Mesothelial cell of epicardium (in vitro differentiated cells): ENCODE measurements at regions not wholly inside any gene's neighbourhood (a gene's known extent, or its start where the extent isn't known, plus 50 kb on each side); places are given as distances from the start of the nearest gene placed in this dataset.
"Not testable (repeated sequence)": the region's sequence is repeated elsewhere in the genome, so short reads cannot be mapped to it uniquely, and the experiment has no call there.

Source experiments
- DNase-seq, 2 experiments: peaks; one replicate each; pipeline ENCODE4 v3.0.0; 2021; ENCODE audit warnings: low spot score in 2 of 2; ENCODE audit not compliant: unreplicated experiment in 2 of 2
- H3K27ac Mint-ChIP-seq: 2 replicates; pipeline ENCODE4 v1.8.0; 2021; ENCODE audit warnings: mixed read lengths
- H3K27me3 Mint-ChIP-seq: 2 replicates; pipeline ENCODE4 v1.8.0; 2021; ENCODE audit warnings: low read depth, mixed read lengths
- H3K36me3 Mint-ChIP-seq: 2 replicates; pipeline ENCODE4 v1.8.0; 2021; ENCODE audit warnings: mixed read lengths
- H3K4me1 Mint-ChIP-seq: 2 replicates; pipeline ENCODE4 v1.8.0; 2021; ENCODE audit warnings: mixed read lengths
- H3K4me3 Mint-ChIP-seq: 2 replicates; pipeline ENCODE4 v1.8.0; 2021; ENCODE audit warnings: mild to moderate bottlenecking, moderate library complexity, mixed read lengths
- H3K9me3 Mint-ChIP-seq: 2 replicates; pipeline ENCODE4 v1.8.0; 2021; ENCODE audit warnings: mixed read lengths
- CTCF ChIP-seq: fragments of 200-600 bp; sonication (generic); IDR thresholded peaks from one replicate; pipeline ENCODE4 v1.5.0; 2021; ENCODE audit warnings: antibody characterized with exemption; ENCODE audit not compliant: unreplicated experiment

DNA sequence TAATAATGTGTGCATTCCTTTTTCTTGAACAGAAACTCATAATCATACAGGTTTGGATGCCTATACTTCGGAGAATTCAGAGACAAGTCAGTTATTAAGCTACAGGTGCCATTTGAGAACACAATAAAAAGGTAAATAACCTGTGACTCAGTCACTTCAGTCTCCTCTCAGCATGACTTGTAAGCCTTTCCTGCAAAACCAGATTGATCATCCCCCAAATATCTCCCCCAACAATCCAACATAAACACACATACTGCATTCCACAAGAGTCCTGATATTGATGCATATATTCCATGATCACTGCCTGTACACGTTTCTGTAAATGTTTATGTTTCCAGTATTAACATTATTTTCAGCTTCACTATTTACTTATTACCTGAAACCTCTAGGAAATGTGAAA, 110.8 kb downstream of the PWWP3B start:
- TF ChIP-seq CTCF = no peak
- Mint-ChIP-seq H3K36me3 (no peaks in the 10 kb centered on the region), H3K9me3 (peaks cover 40% of the 10 kb centered on the region), H3K27ac (no peak overlapping the region), H3K4me1 (no peaks in the 10 kb centered on the region), H3K4me3 (no peak overlapping the region), H3K27me3 (no peaks in the 10 kb centered on the region)
- no peak for DNase-seq

DNA sequence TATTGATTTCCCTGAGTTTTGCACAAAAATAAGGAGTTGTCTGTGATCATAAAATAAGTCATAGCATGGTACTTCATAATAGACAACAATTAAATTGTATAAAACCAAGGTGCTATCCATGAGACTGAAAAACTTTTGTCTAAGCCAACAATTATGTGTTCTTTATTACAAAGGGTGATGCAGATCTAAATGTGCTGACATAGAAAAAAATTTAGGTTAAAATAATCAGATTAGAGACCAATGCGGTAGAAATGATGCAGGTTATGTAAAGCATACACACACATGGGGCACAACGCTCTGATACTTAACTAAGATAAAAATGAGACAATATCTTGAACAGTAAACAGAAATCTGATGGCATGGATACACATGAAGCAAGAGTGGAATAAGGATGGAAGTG, 113.3 kb downstream of the PWWP3B start:
- DNase-seq = no peak
- peaks cover 55% of the 10 kb centered on the region for H3K9me3 Mint-ChIP-seq
- no peak overlapping the region for H3K4me3 Mint-ChIP-seq
- H3K27me3 Mint-ChIP-seq = no peaks in the 10 kb centered on the region
- no peaks in the 10 kb centered on the region for H3K36me3 Mint-ChIP-seq
- TF ChIP-seq CTCF = no peak
- H3K27ac Mint-ChIP-seq = no peak overlapping the region
- no peaks in the 10 kb centered on the region for H3K4me1 Mint-ChIP-seq

DNA sequence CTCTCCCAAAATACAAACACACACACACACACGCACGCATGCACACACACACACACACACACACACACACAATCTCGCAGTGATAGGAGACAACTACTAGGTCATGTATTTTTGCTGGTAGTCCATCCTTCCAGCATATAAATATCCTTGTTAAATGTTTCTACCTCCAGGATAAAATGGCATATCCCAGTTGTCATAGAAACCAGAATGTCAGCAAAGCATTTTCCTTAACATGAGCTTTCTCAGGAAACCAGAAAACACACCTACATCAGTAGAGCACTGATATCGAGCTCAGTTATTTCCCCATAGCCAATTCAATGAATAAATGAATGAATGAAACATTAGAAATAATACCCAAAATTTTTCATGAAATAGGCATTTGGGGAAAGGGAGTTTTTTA, 115.7 kb downstream of the PWWP3B start:
- TF ChIP-seq CTCF = no peak
- H3K4me1 Mint-ChIP-seq = no peaks in the 10 kb centered on the region
- H3K27ac Mint-ChIP-seq = no peak overlapping the region
- H3K9me3 Mint-ChIP-seq = peaks cover 62% of the 10 kb centered on the region
- H3K27me3 Mint-ChIP-seq = no peaks in the 10 kb centered on the region
- no peak overlapping the region for H3K4me3 Mint-ChIP-seq
- H3K36me3 Mint-ChIP-seq = no peaks in the 10 kb centered on the region
- DNase-seq = no peak

DNA sequence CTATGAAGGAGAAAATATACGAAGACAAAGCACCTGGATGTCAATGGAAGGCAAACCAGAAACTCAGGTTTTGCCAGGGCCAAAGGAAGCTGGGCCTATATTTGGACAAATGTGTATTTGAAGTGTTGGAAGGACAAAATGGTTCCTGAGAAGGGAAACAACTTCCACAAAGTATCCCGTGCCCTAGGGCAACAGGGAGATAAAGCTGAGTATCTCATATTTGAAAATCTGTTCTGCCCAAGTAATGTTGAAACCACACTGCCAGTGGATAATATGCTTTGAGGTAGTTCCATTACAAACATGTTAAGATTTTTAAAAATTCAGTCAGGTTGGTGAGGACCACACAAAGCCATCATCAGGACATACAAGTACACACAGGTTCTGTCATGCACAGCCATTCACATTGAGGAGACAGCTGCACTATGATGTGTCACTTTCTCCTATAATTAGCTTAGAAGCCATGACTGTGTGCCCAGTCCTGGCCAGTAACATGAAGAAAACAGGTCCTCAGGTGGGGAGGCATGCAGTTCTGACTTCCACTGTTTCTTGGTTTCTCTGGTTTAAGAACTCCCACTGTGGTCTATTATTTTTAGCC, 116.4 kb downstream of the PWWP3B start:
- Mint-ChIP-seq H3K4me1 (no peaks in the 10 kb centered on the region), H3K4me3 (no peak overlapping the region), H3K36me3 (no peaks in the 10 kb centered on the region), H3K27me3 (no peaks in the 10 kb centered on the region), H3K27ac (no peak overlapping the region), H3K9me3 (peaks cover 57% of the 10 kb centered on the region)
- TF ChIP-seq CTCF = no peak
- DNase-seq = no peak

GRCh38 chrX:106286053-106286650, 118.0 kb downstream of the PWWP3B start:
- Mint-ChIP-seq H3K27ac (no peak overlapping the region), H3K4me1 (no peaks in the 10 kb centered on the region), H3K4me3 (no peak overlapping the region), H3K36me3 (no peaks in the 10 kb centered on the region), H3K9me3 (peaks cover 47% of the 10 kb centered on the region), H3K27me3 (no peaks in the 10 kb centered on the region)
- no peak for DNase-seq
- TF ChIP-seq CTCF = no peak

GRCh38 chrX:106290778-106291177, 122.7 kb downstream of the PWWP3B start:
- H3K4me3 Mint-ChIP-seq, H3K36me3 Mint-ChIP-seq, H3K4me1 Mint-ChIP-seq, H3K27me3 Mint-ChIP-seq, DNase-seq, H3K27ac Mint-ChIP-seq: not testable (repeated sequence)
- peaks cover 13% of the 10 kb centered on the region for H3K9me3 Mint-ChIP-seq

- H3K4me3 Mint-ChIP-seq, DNase-seq, H3K27me3 Mint-ChIP-seq, H3K4me1 Mint-ChIP-seq, H3K27ac Mint-ChIP-seq, H3K36me3 Mint-ChIP-seq, H3K9me3 Mint-ChIP-seq: not testable (repeated sequence)
Observed at GRCh38 chrX:106291779-106292390, 123.8 kb downstream of the PWWP3B start.
